H9 (cell line): ENCODE measurements at regions not wholly inside any gene's neighbourhood (a gene's known extent, or its start where the extent isn't known, plus 50 kb on each side); places are given as distances from the start of the nearest gene placed in this dataset.

Source experiments
- DNase-seq: peaks from one replicate; pipeline ENCODE4 v3.0.0-alpha.2; 2017
- H2AFZ ChIP-seq: one replicate; pipeline ENCODE4 v1.6.1; 2013; ENCODE audit warnings: mild to moderate bottlenecking, low read length, control low read depth, moderate library complexity
- H2AK5ac ChIP-seq: 2 replicates; pipeline ENCODE4 v1.6.1; 2013; ENCODE audit warnings: low read length, control low read depth, mixed read lengths; ENCODE audit not compliant: insufficient read length
- H2BK120ac ChIP-seq: one replicate; pipeline ENCODE4 v1.6.1; 2013; ENCODE audit warnings: low read depth, mild to moderate bottlenecking, low read length, control low read depth, inconsistent platforms; ENCODE audit not compliant: poor library complexity, severe bottlenecking
- H2BK12ac ChIP-seq: 2 replicates; pipeline ENCODE4 v1.6.1; 2013; ENCODE audit warnings: low read length, control low read depth, mixed read lengths, low read depth; ENCODE audit not compliant: insufficient read length
- H2BK15ac ChIP-seq: 2 replicates; pipeline ENCODE4 v1.6.1; 2013; ENCODE audit warnings: low read depth, low read length, control low read depth
- H2BK20ac ChIP-seq: one replicate; pipeline ENCODE4 v1.6.1; 2013; ENCODE audit warnings: low read depth, mild to moderate bottlenecking, low read length, control low read depth, inconsistent platforms; ENCODE audit not compliant: poor library complexity, severe bottlenecking
- H2BK5ac ChIP-seq: 2 replicates; pipeline ENCODE4 v1.6.1; 2013; ENCODE audit warnings: low read length, control low read depth, mixed read lengths; ENCODE audit not compliant: insufficient read length
- H3K14ac ChIP-seq: 2 replicates; pipeline ENCODE4 v1.6.1; 2013; ENCODE audit warnings: low read length, control low read depth; ENCODE audit not compliant: insufficient read depth
- H3K18ac ChIP-seq: 2 replicates; pipeline ENCODE4 v1.6.1; 2013; ENCODE audit warnings: low read depth, mild to moderate bottlenecking, mixed read lengths, low read length, control low read depth; ENCODE audit not compliant: insufficient read length
- H3K23ac ChIP-seq: 2 replicates; pipeline ENCODE4 v1.6.1; 2013; ENCODE audit warnings: low read length, control low read depth, mixed read lengths, low read depth; ENCODE audit not compliant: insufficient read length
- H3K23me2 ChIP-seq: 2 replicates; pipeline ENCODE4 v1.6.1; 2013; ENCODE audit warnings: low read depth, mild to moderate bottlenecking, mixed read lengths, low read length, control low read depth; ENCODE audit not compliant: insufficient read length, poor library complexity, severe bottlenecking
- H3K27ac ChIP-seq: 2 replicates; pipeline ENCODE4 v1.5.1; 2013; ENCODE audit warnings: low read length, control low read depth, mixed read lengths, low read depth; ENCODE audit not compliant: insufficient read length
- H3K27me3 ChIP-seq: 2 replicates; pipeline ENCODE4 v1.6.1; 2013; ENCODE audit warnings: low read length, control low read depth, inconsistent platforms; ENCODE audit not compliant: insufficient read depth
- H3K4ac ChIP-seq: 2 replicates; pipeline ENCODE4 v1.6.1; 2013; ENCODE audit warnings: low read depth, mild to moderate bottlenecking, control low read depth, inconsistent platforms, low read length, moderate library complexity
- H3K4me1 ChIP-seq: 2 replicates; pipeline ENCODE4 v1.6.1; 2013; ENCODE audit warnings: low read length, control low read depth, inconsistent platforms; ENCODE audit not compliant: insufficient read depth
- H3K4me2 ChIP-seq: 2 replicates; pipeline ENCODE4 v1.6.1; 2013; ENCODE audit warnings: low read length, control low read depth, mixed read lengths; ENCODE audit not compliant: insufficient read length, insufficient read depth
- H3K56ac ChIP-seq: 2 replicates; pipeline ENCODE4 v1.6.1; 2013; ENCODE audit warnings: low read depth, mild to moderate bottlenecking, mixed read lengths, low read length, control low read depth; ENCODE audit not compliant: insufficient read length
- H3K79me1 ChIP-seq: 2 replicates; pipeline ENCODE4 v1.6.1; 2013; ENCODE audit warnings: low read depth, mild to moderate bottlenecking, moderate library complexity, low read length, control low read depth, inconsistent platforms; ENCODE audit not compliant: insufficient read depth, poor library complexity, severe bottlenecking
- H3K79me2 ChIP-seq: 2 replicates; pipeline ENCODE4 v1.6.1; 2013; ENCODE audit warnings: low read length, control low read depth, inconsistent platforms; ENCODE audit not compliant: insufficient read depth
- H3K9ac ChIP-seq: 2 replicates; pipeline ENCODE4 v1.6.1; 2013; ENCODE audit warnings: low read length, control low read depth, mixed read lengths; ENCODE audit not compliant: insufficient read length; ENCODE audit errors: extremely low read depth
- H3K9me3 ChIP-seq: one replicate; pipeline ENCODE4 v1.6.1; 2013; ENCODE audit warnings: low read depth, low read length, inconsistent platforms; ENCODE audit not compliant: control insufficient read depth
- H3T11ph ChIP-seq: one replicate; pipeline ENCODE4 v1.6.1; 2013; ENCODE audit warnings: mild to moderate bottlenecking, low read length, control low read depth, inconsistent platforms
- H4K20me1 ChIP-seq: one replicate; pipeline ENCODE4 v1.6.1; 2013; ENCODE audit not compliant: control insufficient read depth, insufficient read length, insufficient read depth
- H4K5ac ChIP-seq: 2 replicates; pipeline ENCODE4 v1.6.1; 2013; ENCODE audit warnings: low read depth, mild to moderate bottlenecking, mixed read lengths, low read length, control low read depth; ENCODE audit not compliant: insufficient read length
- H4K8ac ChIP-seq: replicated peaks from 2 replicates; pipeline ENCODE4 v1.6.1; 2013; ENCODE audit warnings: low read length, control low read depth, mixed read lengths, low read depth; ENCODE audit not compliant: insufficient read length
- H4K91ac ChIP-seq: 2 replicates; pipeline ENCODE4 v1.6.1; 2013; ENCODE audit warnings: low read depth, mild to moderate bottlenecking, moderate library complexity, mixed read lengths, low read length, control low read depth; ENCODE audit not compliant: insufficient read length
- H3K27ac Mint-ChIP-seq, 3 experiments: 2 replicates in 2 of 3; 3 replicates in 1 of 3; pipeline ENCODE4 v1.8.0; 2020 to 2021; ENCODE audit warnings: mixed read lengths in 3 of 3, mild to moderate bottlenecking in 1 of 3, moderate library complexity in 1 of 3
- H3K27me3 Mint-ChIP-seq: 2 replicates; pipeline ENCODE4 v1.8.0; 2021; ENCODE audit warnings: low read depth, mild to moderate bottlenecking, moderate library complexity, mixed read lengths
- H3K36me3 Mint-ChIP-seq, 3 experiments: 2 replicates in 2 of 3; 3 replicates in 1 of 3; pipeline ENCODE4 v1.8.0; 2020 to 2021; ENCODE audit warnings: low read depth in 3 of 3, mixed read lengths in 3 of 3; ENCODE audit not compliant: insufficient read depth in 1 of 3
- H3K4me1 Mint-ChIP-seq, 2 experiments: 2 replicates each; pipeline ENCODE4 v1.8.0; 2020; ENCODE audit warnings: mixed read lengths in 2 of 2
- H3K4me3 Mint-ChIP-seq, 2 experiments: 2 replicates in 1 of 2; 3 replicates in 1 of 2; pipeline ENCODE4 v1.8.0; 2020 to 2021; ENCODE audit warnings: mild to moderate bottlenecking in 2 of 2, mixed read lengths in 2 of 2, moderate library complexity in 1 of 2
- H3K9me3 Mint-ChIP-seq, 2 experiments: 2 replicates in 1 of 2; 3 replicates in 1 of 2; pipeline ENCODE4 v1.8.0; 2020; ENCODE audit warnings: mild to moderate bottlenecking in 2 of 2, mixed read lengths in 2 of 2, moderate library complexity in 1 of 2
- CTCF ChIP-seq: fragments of 200-600 bp; sonication (generic); conservative IDR thresholded peaks from 3 replicates; pipeline ENCODE4 v1.8.0; 2021; ENCODE audit warnings: antibody characterized with exemption, mild to moderate bottlenecking
- WGBS: extraction: QIAGEN DNeasy Blood & Tissue Kit; methylation state at CpG from one replicate; pipeline ENCODE4 v1.1.7; 2013; ENCODE audit warnings: missing lambda C conversion rate, low lambda C conversion rate, mixed read lengths; ENCODE audit not compliant: insufficient read length; ENCODE audit errors: extremely low coverage; 5-methylcytosine and 5-hydroxymethylcytosine counted together

GRCh38 chr15:77749998-77750540, 117.4 kb upstream of the LINGO1 start:
- peaks cover 83% of the 10 kb centered on the region for H3K27me3 Mint-ChIP-seq
- Histone ChIP-seq H3K9ac (no peak overlapping the region), H2BK5ac (no peak overlapping the region), H2AK5ac (no peak overlapping the region), H2BK12ac (no peak overlapping the region), H3K23me2 (no peaks in the 10 kb centered on the region), H3K79me1 (no peaks in the 10 kb centered on the region), H3K23ac (no peak overlapping the region), H2BK20ac (no peak overlapping the region), H4K91ac (no peak overlapping the region), H4K20me1 (no peaks in the 10 kb centered on the region), H3K56ac (no peak overlapping the region), H3K79me2 (no peaks in the 10 kb centered on the region), H4K8ac (no peak overlapping the region), H3K4ac (no peak overlapping the region), H3T11ph (no peak overlapping the region), H2BK120ac (no peak overlapping the region), H3K4me2 (no peak overlapping the region), H3K27me3 (no peaks in the 10 kb centered on the region; the same call in 1 of the 2 replicates), H2BK15ac (no peak overlapping the region), H3K4me1 (peaks cover 6% of the 10 kb centered on the region; the same call in 1 of the 2 replicates), H3K18ac (no peak overlapping the region), H4K5ac (no peak overlapping the region), H3K27ac (no peak overlapping the region), H3K14ac (no peak overlapping the region), H3K9me3 (no peaks in the 10 kb centered on the region), H2AFZ (no peak overlapping the region)
- WGBS: no CpG with 5 or more reads among the region's 15 CpGs
- no peak overlapping the region; a peak in 1 of 7 replicates for H3K27ac Mint-ChIP-seq
- no peaks in the 10 kb centered on the region for H3K36me3 Mint-ChIP-seq
- H3K4me1 Mint-ChIP-seq: peaks cover 25 to 34% of the 10 kb centered on the region in 2 experiments
- H3K9me3 Mint-ChIP-seq: peaks cover 0 to 2% of the 10 kb centered on the region in 2 experiments; a peak in 2 of 5 replicates
- no peak for DNase-seq
- H3K4me3 Mint-ChIP-seq: no peak overlapping the region
- no peak for TF ChIP-seq CTCF
